ENCODE measurements at regions not wholly inside any gene's neighbourhood (a gene's known extent, or its start where the extent isn't known, plus 50 kb on each side); places are given as distances from the start of the nearest gene placed in this dataset.

DNA sequence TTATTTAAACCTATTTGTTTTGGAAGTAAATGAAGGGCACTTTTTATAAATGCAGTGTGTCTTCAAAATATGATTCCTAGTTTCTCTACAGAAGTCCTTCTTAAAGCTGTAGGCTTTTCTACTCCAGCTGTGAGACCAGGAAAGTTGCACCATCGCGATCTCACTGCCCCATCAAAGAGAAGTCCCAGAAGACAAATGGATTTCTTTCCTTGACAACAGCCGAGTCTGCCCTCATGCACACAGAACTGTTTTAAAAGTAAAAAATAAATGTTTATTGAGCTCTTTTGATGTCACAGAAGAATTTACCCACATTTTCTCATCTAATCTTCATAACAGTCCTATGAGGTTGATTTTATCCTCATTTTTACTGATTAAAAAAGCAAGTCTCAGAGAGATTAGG is 324.4 kb upstream of the NT5E start:
- Histone ChIP-seq H3K23ac (ENCODE audit: low read depth, low read length) (no peak overlapping the region), H3K14ac (replicated peaks; ENCODE audit: low read depth, low read length) (no peak overlapping the region), H3K36me3 (ENCODE audit: control insufficient read depth, insufficient read depth, low read length) (no peaks in the 10 kb centered on the region), H4K20me1 (ENCODE audit: insufficient read depth, low read length) (no peaks in the 10 kb centered on the region; the same call in 1 of the 2 replicates), H3K56ac (ENCODE audit: extremely low read depth, insufficient read depth, low read length) (no peak overlapping the region), H2AK9ac (replicated peaks; ENCODE audit: low read depth, low read length, poor library complexity) (no peak overlapping the region), H3K27me3 (ENCODE audit: control insufficient read depth, insufficient read depth, low read length) (no peaks in the 10 kb centered on the region), H2AFZ (replicated peaks; ENCODE audit: low read length, poor library complexity) (no peak overlapping the region), H2BK120ac (ENCODE audit: low read depth, low read length) (no peak overlapping the region), H3K27ac (ENCODE audit: insufficient read depth, low read length) (no peak overlapping the region), H3K79me1 (ENCODE audit: low read depth in 1 of 2, low read length in 2 of 2) (no peaks in the 10 kb centered on the region), H2AK5ac (ENCODE audit: low read depth, low read length) (no peak overlapping the region), H3K4me1 (ENCODE audit: control insufficient read depth, insufficient read depth, low read length) (no peaks in the 10 kb centered on the region), H2BK20ac (ENCODE audit: low read depth, low read length) (no peak overlapping the region), H2BK5ac (ENCODE audit: low read depth, low read length, poor library complexity, severe bottlenecking) (no peak overlapping the region), H3K9ac (ENCODE audit: low read depth, low read length) (no peak overlapping the region), H3K18ac (ENCODE audit: low read depth, low read length) (no peak overlapping the region), H2BK15ac (ENCODE audit: low read depth, low read length) (no peak overlapping the region), H4K5ac (ENCODE audit: low read depth, low read length) (no peak overlapping the region), H3K4me2 (ENCODE audit: low read depth, low read length) (no peak overlapping the region), H4K8ac (ENCODE audit: low read depth in 2 of 2, low read length in 2 of 2) (no peak overlapping the region), H3K9me3 (ENCODE audit: control insufficient read depth, insufficient read depth, low read length) (no peaks in the 10 kb centered on the region), H4K91ac (ENCODE audit: insufficient read depth, low read depth, low read length) (no peak overlapping the region), H3K9me1 (ENCODE audit: insufficient read depth, low read length) (no peaks in the 10 kb centered on the region), H3K4me3 (ENCODE audit: insufficient read depth, low read depth, low read length) (no peak overlapping the region), H3K4ac (ENCODE audit: low read depth, low read length) (no peak overlapping the region)
- ATAC-seq (ENCODE audit: low read depth) (no peak), DNase-seq (no peak)
- ChIA-PET CTCF (no interaction called here), POLR2A (ENCODE audit: unreplicated experiment) (no interaction called here)
- in situ Hi-C loops (cut with MboI; ENCODE audit: low sequenced_read_pairs) (no loop called here), intact Hi-C loops (cut with micrococcal nuclease) (loop anchor here (10.0 kb wide), 1 partner anchor 701 kb away; no protein-coding TSS in a partner anchor), dilution Hi-C loops (cut with HindIII; ENCODE audit: low sequenced_read_pairs, unreplicated experiment) (no loop called here)
- TF ChIP-seq RCOR1 (IDR thresholded peaks at IDR 0.05; ENCODE audit: insufficient replicate concordance, low read length) (no peak), CHD1 (IDR thresholded peaks at IDR 0.05; ENCODE audit: low read depth, low read length) (no peak)
- no CpG with 5 or more reads among the region's 3 CpGs for WGBS, 2 experiments (ENCODE audit: extremely low coverage in 2 of 2, insufficient read length in 1 of 2)
- no TSS peak for BruUV-seq (replicated peaks)

Data from IMR-90 (cell line).